ENCODE measurements at regions not wholly inside any gene's neighbourhood (a gene's known extent, or its start where the extent isn't known, plus 50 kb on each side); places are given as distances from the start of the nearest gene placed in this dataset.
"Not testable (repeated sequence)": the region's sequence is repeated elsewhere in the genome, so short reads cannot be mapped to it uniquely, and the experiment has no call there.

GRCh38 chr13:63843766-63844699 lies 2428.4 kb upstream of the PCDH20 start:
- no peak for DNase-seq

DNA sequence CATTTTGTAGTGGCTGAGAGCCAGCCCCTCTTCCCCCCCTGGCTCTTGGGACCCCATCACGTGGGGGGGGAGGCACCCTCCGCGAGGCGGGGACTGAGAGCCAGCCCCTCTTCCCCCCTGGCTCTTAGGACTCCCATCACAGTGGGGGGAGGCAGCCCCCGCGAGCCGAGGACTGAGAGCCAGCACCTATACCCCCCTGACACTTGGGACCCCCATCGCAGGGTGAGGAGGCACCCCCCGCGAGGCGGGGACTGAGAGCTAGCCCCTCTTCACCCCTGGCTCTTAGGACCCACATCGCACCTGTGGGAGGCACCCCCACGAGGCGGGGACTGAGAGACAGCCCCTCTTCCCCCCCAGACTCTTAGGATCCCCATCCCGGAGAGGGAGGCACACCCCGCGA lies 2426.5 kb upstream of the PCDH20 start:
- DNase-seq = no peak

DNA sequence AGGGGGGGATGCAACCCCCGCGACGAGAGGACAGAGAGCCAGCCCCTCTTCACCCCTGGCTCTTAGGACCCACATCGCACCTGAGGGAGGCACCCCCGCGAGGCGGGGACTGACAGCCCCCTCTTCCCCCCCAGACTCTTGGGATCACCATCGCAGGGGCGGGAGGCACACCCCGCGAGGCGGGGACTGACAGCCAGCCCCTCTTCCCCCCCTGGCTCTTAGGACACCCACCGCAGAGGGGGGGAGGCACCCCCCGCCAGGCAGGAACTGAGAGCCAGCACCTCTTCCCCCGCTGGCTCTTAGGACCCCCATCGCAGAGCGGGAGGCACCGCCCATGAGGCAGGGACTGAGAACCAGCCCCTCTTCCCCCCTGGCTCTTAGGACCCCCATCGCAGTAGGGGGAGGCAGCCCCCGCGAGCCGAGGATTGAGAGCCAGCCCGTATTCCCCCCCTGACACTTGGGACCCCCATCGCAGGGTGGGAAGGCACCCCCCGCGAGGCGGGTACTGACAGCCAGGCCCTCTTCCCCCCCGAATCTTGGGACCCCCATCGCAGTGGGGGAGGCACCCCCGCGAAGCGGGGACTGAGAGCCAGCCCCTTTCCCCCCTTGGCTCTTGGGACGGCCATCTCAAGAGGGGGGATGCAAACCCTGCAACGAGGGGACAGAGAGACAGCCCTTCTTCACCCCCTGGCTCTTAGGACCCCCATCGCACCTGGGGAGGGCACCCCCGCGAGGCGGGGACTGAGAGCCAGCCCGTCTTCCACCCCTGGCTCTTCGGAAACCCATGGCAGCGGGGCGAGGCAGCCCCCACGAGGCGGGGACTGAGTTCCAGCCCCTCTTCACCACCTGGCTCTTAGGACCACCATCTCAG lies 2425.1 kb upstream of the PCDH20 start:
- DNase-seq = no peak

- DNase-seq = no peak
Measured at GRCh38 chr13:63838366-63839110, 2422.9 kb upstream of the PCDH20 start.

DNA sequence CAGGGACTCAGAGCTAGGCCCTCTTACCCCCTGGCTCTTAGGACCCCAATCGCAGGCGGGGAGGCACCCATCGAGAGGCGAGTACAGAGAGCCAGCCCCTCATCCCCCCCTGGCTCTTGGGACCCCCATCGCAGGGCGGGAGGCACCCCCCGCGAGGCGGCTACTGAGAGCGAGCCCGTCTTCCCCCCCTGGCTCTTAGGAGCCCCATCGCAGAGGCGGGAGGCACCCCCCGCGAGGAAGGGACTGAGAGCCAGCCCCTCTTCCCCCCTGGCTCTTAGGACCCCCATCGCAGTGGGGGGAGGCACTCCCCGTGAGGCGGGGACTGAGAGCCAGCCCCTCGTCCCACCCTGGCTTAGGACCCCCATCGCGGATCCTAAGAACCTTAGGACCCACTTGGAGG lies 2422.1 kb upstream of the PCDH20 start:
- not testable (repeated sequence) for DNase-seq

GRCh38 chr13:63829609-63830008 lies 2414.0 kb upstream of the PCDH20 start:
- not testable (repeated sequence) for DNase-seq

DNA sequence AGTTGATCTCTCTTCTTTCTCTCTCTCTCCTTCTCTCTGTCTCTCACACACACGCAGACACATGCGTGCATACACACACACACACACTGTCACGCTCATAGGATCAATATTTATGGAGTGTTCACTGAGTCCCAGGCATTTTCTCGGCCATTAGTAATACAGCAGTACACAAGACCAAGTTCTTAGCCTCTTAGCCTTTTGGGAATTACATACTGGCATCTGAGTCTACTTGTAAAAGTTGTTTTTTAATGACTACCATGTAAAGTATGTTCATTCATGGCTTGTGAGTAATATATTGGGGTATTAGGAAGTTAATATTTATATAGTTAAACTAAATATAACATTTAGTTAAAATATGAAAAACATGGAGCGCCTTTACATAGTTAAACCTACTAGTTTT lies 2406.1 kb upstream of the PCDH20 start:
- not testable (repeated sequence) for DNase-seq

- not testable (repeated sequence) for DNase-seq
Measured at GRCh38 chr13:63811428-63812004, 2395.9 kb upstream of the PCDH20 start.

- not testable (repeated sequence) for DNase-seq
Measured at GRCh38 chr13:63791134-63791533, 2375.5 kb upstream of the PCDH20 start.

DNA sequence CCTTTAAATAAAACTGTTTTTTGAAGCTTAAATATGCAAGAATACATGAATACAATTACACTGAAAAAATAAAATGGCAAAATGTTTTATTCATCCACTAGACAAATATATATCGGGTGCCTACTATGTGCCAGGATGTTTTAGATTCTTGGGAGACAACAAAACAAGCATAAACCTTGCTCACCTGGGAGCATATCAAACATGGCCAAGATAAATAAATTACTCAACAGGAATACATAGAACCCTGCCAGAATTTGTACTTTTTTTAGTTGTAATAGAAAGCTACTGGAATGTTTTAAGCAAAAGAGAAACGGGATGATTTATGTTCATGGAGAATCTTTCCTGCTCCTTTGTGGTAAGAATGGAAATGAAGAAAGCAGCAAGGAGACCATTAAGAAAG lies 2358.5 kb upstream of the PCDH20 start:
- DNase-seq = no peak

- DNase-seq = no peak
Measured at GRCh38 chr13:63773476-63773875, 2357.8 kb upstream of the PCDH20 start.

GRCh38 chr13:63757683-63758082 lies 2342.0 kb upstream of the PCDH20 start:
- DNase-seq = not testable (repeated sequence)

GRCh38 chr13:63749857-63750256 lies 2334.2 kb upstream of the PCDH20 start:
- DNase-seq = not testable (repeated sequence)

GRCh38 chr13:63741814-63742101 lies 2326.1 kb upstream of the PCDH20 start:
- DNase-seq = not testable (repeated sequence)

- no peak for DNase-seq
Measured at GRCh38 chr13:63741029-63741813, 2325.6 kb upstream of the PCDH20 start.

DNA sequence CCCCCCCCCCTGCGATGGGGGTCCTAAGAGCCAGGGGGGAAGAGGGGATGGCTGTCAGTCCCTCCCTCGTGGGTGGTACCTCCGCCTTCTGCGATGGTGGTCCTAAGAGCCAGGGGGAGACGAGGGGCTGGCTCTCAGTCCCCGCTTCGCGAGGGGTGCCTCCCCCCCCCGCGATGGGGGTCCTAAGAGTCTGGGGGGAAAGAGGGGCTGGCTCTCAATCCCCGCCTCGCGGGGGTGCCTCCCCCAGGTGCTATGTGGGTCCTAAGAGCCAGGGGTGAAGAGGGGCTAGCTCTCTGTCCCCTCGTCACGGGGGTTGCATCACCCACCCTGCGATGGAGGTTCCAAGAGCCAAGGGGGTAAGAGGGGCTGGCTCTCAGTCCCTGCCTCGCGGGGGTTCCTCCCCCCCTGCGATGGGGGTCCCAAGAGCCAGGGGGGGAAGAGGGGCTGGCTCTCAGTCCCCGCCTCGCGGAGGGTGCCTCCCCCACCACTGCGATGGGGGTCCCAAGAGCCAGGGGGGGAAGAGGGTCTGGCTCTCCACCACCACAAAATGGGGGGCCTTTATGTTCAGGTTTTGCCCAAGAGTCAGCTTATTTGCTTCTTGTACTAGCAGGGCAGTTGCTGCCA lies 2323.6 kb upstream of the PCDH20 start:
- DNase-seq = not testable (repeated sequence)

- no peak for DNase-seq
Measured at GRCh38 chr13:63737418-63737817, 2321.8 kb upstream of the PCDH20 start.

DNA sequence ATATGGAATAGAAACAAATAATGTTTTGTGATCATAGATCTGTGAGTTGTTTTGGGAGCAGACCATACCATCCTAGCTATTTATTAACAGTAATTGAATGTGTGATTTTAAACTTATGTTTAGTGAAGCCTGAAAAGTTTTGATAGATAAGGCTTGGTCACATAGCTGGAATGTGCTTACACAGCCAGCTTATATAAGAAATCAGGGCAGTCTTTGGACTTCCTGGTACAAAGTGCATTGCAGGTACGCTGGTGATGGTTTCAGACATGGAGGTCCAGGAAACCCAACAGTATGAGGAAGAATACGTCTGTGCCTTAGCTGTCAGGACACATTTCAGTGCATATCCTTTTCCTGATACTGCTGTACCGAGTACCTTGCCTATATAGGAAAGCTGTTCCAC lies 2316.2 kb upstream of the PCDH20 start:
- no peak for DNase-seq

GRCh38 chr13:63712159-63712558 lies 2296.5 kb upstream of the PCDH20 start:
- not testable (repeated sequence) for DNase-seq

DNA sequence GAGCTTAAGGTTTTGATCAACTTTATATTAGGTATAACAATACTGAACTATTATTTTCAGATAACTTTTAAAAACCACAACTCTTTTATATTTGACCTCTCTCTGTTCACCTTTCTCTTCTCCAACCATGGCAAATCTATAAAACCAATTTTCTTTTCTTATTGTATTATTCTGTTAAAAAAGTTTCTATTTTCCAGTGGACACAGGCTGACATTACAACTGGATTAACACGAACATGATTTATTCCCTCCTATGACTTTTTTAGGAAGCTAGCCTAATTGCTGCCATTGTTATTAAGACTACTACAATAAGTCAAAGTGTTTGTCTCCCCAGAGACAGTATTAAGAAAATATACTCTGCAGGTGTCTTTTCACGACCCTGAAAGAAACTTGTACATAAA lies 2291.1 kb upstream of the PCDH20 start:
- no peak for DNase-seq

DNA sequence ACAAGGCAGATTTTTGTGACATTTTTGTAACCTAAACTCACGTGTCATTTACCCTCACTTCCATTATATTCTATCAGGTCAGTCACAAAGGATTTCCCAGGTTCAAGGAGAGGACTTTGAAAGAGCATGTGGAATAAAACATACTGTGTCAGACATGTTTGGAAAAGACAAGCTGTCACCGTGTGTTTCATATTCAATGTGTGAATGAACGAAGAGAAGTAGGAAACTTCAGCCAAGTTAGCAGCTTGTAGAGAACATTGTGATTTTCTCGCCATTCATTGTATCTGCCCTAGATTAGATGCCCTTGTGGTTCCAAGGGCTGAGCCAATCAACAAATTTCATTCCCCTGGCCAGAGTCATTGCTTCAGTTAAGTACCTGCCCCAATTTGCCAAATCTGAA lies 2288.9 kb upstream of the PCDH20 start:
- DNase-seq = no peak

All from NCI-H446 treated with DMSO at 0.1 percent for 48 hours (cell line).